Pancreas (tissue), 10 donors: ENCODE measurements at regions not wholly inside any gene's neighbourhood (a gene's known extent, or its start where the extent isn't known, plus 50 kb on each side); places are given as distances from the start of the nearest gene placed in this dataset.

Source experiments
- ATAC-seq, 4 donors: fragments of 200-7000 bp; cut with Tn5 transposase; one replicate each; pipeline versions ENCODE4 v1.8.0 to v1.9.1; 2020; ENCODE audit warnings: mild to moderate bottlenecking in 4 of 4, moderate library complexity in 4 of 4
- DNase-seq, 6 donors: peaks; one replicate each; pipeline ENCODE4 v3.0.0-alpha.2; 2020
- FAIRE-seq: peaks from 2 replicates; lab custom pipeline; 2012; peaks lifted over from hg19 to GRCh38; lab: Jason Lieb, UNC
- H3K27ac ChIP-seq, 4 donors: fragments of 200-600 bp; sonication (generic); 1 replicate in 3 of 4; 2 replicates in 1 of 4; pipeline versions ENCODE4 v1.5.0 to v1.8.0; 2020
- H3K27me3 ChIP-seq, 4 donors: fragments of 200-600 bp; one replicate each; pipeline ENCODE4 v1.8.0; 2021
- H3K36me3 ChIP-seq, 3 donors: fragments of 200-600 bp; sonication (generic) in 1 of 3; one replicate each; pipeline versions ENCODE4 v1.5.0 to v1.8.0; 2020 to 2021
- H3K4me1 ChIP-seq, 3 donors: fragments of 200-600 bp; one replicate each; pipeline ENCODE4 v1.8.0; 2021
- H3K4me3 ChIP-seq, 4 donors: fragments of 200-600 bp; sonication (generic) in 2 of 4; one replicate each; pipeline versions ENCODE4 v1.5.0 to v1.8.0; 2020 to 2021
- H3K9me3 ChIP-seq, 4 donors: fragments of 200-600 bp; one replicate each; pipeline ENCODE4 v1.8.0; 2021
- WGBS, 2 donors: extraction: QIAGEN DNeasy Blood & Tissue Kit; methylation state at CpG; one replicate each; pipeline ENCODE4 v1.1.7; 2013; 5-methylcytosine and 5-hydroxymethylcytosine counted together
- intact Hi-C, 3 donors: fragments of 100-400 bp; cut with DNase I; formaldehyde crosslinking; loops; one replicate each; pipeline versions ENCODE4 v1.11.1 to v1.14.2; 2022
- TF ChIP-seq, protein P1 (sequence below), 4 donors: fragments of 200-600 bp; sonication (generic) in 3 of 4; IDR thresholded peaks; one replicate each; pipeline versions ENCODE4 v1.5.0 to v1.8.0; 2021; ENCODE audit warnings: antibody characterized with exemption in 4 of 4
- donor health status: healthy with polysubstance abuse.
- donor health status: DM: no; HTN: no; CAD: no; lungs with moderate emphysema.
- donor health status: DM: no; HTN: no; CAD: no.
- donor health status: control.
- donor health status: control.
- donor health status: Bipolar disorder and iron deficiency.
- donor health status: DM: yes; HTN: yes; CAD: no.
- donor health status: DM: no; HTN: no; CAD: no.
- donor health status: DM: no; HTN: no; CAD: no.
- donor health status: DM: yes; HTN: yes; CAD: no.

DNA sequence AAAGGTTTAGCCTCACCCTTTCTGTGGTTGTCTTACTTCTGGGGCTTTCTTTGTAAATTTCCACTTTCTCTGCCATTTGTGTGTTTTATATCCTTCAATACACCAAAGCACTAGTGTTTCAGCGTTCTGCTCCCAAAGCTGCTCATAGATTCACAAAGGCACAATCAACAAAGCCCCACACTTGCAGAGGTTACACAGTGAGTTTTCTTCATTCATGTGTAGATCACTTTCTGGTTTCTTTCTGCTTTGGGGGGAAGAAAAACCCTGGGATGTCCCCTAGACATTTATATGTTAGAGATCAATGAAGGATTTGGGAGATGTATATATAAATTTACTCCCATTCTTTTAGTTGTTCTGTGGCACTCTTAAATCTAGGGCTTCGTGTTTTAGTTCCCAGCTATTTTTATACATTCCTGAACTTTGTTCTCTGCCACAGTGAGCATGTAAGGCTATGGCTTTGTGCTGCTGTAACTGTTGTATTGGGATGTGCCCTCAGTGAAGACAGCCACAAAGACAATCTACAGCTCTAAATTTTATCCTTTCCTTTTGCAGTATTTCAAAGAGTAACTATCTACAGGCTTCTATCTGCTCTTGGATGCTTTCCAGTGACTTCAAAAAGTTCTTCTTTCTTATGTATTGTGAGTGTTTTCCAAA is 636.5 kb downstream of the ZBBX start:
- Histone ChIP-seq H3K27me3 (no peaks in the 10 kb centered on the region), H3K4me3 (no peak overlapping the region), H3K27ac (no peak overlapping the region), H3K9me3 (no peaks in the 10 kb centered on the region), H3K4me1 (no peaks in the 10 kb centered on the region), H3K36me3 (no peaks in the 10 kb centered on the region)
- 26 to 41% methylated on average over 2 of the region's 2 CpGs for WGBS, 2 donors
- TF ChIP-seq, protein P1, sequence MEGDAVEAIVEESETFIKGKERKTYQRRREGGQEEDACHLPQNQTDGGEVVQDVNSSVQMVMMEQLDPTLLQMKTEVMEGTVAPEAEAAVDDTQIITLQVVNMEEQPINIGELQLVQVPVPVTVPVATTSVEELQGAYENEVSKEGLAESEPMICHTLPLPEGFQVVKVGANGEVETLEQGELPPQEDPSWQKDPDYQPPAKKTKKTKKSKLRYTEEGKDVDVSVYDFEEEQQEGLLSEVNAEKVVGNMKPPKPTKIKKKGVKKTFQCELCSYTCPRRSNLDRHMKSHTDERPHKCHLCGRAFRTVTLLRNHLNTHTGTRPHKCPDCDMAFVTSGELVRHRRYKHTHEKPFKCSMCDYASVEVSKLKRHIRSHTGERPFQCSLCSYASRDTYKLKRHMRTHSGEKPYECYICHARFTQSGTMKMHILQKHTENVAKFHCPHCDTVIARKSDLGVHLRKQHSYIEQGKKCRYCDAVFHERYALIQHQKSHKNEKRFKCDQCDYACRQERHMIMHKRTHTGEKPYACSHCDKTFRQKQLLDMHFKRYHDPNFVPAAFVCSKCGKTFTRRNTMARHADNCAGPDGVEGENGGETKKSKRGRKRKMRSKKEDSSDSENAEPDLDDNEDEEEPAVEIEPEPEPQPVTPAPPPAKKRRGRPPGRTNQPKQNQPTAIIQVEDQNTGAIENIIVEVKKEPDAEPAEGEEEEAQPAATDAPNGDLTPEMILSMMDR (IDR thresholded peaks at IDR 0.05) = no peak
- FAIRE-seq = no peak
- no peak for ATAC-seq
- intact Hi-C loops = no loop called here
- DNase-seq = no peak

DNA sequence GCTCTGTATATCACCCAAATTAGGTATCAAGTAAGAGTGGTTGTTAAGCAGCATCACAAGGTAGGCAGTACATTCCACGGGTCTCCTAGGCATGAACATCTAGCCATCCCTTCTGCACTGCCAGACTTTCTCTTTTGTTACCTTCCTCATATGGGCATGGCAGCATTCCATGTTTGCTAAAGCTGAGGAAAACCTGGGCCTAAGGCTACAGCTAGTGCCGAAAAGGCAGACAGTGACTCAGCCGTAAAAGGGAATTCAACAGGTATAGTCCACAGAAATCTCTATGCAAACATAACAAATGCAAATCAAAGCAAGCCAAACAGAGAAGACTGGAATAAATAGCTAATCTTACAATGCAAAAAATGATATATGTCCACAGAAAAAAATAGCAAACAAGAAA is 645.4 kb downstream of the ZBBX start:
- FAIRE-seq (no peak), DNase-seq (no peak), ATAC-seq (no peak)
- no peaks in the 10 kb centered on the region for H3K4me1 ChIP-seq
- H3K36me3 ChIP-seq = no peaks in the 10 kb centered on the region
- 83 to 89% methylated on average over 3 of the region's 3 CpGs for WGBS, 2 donors
- no peak overlapping the region for H3K27ac ChIP-seq
- no peaks in the 10 kb centered on the region for H3K27me3 ChIP-seq
- no peaks in the 10 kb centered on the region for H3K9me3 ChIP-seq
- TF ChIP-seq, protein P1 (IDR thresholded peaks at IDR 0.05) = no peak
- H3K4me3 ChIP-seq = no peak overlapping the region
- intact Hi-C loops = no loop called here

DNA sequence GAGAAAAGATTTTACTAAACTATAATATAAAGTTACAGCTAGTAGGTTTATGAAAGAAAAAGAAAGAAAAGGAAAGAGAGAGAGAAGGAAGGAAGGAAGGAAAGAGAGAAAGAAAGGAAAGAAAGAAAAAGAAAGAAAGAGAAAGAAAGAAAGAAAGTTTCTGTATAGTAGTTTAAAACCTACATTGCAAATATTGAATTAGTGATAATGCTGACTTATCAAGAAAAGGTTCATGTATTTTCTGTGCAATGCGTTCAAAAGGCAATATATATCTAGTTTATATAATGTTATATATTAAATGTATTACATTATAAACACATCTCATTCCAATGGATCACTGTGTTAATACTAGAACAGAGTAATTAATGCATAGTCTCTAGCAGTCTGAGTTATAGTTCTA is 648.4 kb downstream of the ZBBX start:
- WGBS, 2 donors = 23 to 50% methylated on average over 1 of the region's 1 CpG
- ATAC-seq (no peak), FAIRE-seq (no peak), DNase-seq (no peak)
- no peak overlapping the region for H3K27ac ChIP-seq
- H3K27me3 ChIP-seq = no peaks in the 10 kb centered on the region
- TF ChIP-seq, protein P1 (IDR thresholded peaks at IDR 0.05) = no peak
- intact Hi-C loops = no loop called here
- H3K4me3 ChIP-seq = no peak overlapping the region
- no peaks in the 10 kb centered on the region for H3K36me3 ChIP-seq
- H3K4me1 ChIP-seq = no peaks in the 10 kb centered on the region
- no peaks in the 10 kb centered on the region for H3K9me3 ChIP-seq

GRCh38 chr3:166721466-166721865 is 658.6 kb downstream of the ZBBX start:
- H3K9me3 ChIP-seq = no peaks in the 10 kb centered on the region
- intact Hi-C loops = no loop called here
- no peak overlapping the region for H3K27ac ChIP-seq
- no peaks in the 10 kb centered on the region for H3K27me3 ChIP-seq
- FAIRE-seq (no peak), ATAC-seq (no peak), DNase-seq (no peak)
- no peak overlapping the region for H3K4me3 ChIP-seq
- H3K4me1 ChIP-seq = no peaks in the 10 kb centered on the region
- TF ChIP-seq, protein P1 (IDR thresholded peaks at IDR 0.05) = no peak
- H3K36me3 ChIP-seq = no peaks in the 10 kb centered on the region

DNA sequence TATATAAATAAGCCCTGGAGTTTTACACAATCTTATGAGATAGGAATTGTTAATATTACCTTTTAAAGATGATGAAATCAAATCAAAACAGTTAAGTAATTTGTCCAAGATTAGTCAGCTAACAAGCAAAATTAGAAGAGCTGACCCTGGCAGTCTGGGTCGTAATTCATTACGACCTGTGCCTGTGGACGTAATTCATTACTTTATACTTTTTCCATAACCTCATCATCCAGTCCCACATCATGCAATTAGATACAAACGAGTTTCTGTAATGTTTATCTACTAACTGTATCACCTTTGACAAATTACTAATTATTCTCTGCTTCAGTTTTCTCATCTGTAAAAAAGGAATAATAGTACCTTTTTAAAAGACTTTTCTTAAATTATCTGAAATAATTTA is 665.9 kb downstream of the ZBBX start:
- no peaks in the 10 kb centered on the region for H3K9me3 ChIP-seq
- H3K4me3 ChIP-seq = no peak overlapping the region
- H3K27ac ChIP-seq = no peak overlapping the region
- FAIRE-seq (no peak), ATAC-seq (no peak), DNase-seq (no peak)
- H3K36me3 ChIP-seq = no peaks in the 10 kb centered on the region
- H3K27me3 ChIP-seq = no peaks in the 10 kb centered on the region
- 33 to 35% methylated on average over 4 of the region's 4 CpGs for WGBS, 2 donors
- H3K4me1 ChIP-seq = no peaks in the 10 kb centered on the region
- TF ChIP-seq, protein P1 (IDR thresholded peaks at IDR 0.05) = no peak
- intact Hi-C loops = no loop called here
